MCF 10A (cell line): ENCODE measurements at regions not wholly inside any gene's neighbourhood (a gene's known extent, or its start where the extent isn't known, plus 50 kb on each side); places are given as distances from the start of the nearest gene placed in this dataset.

ENCODE experiments used
- BruUV-seq: library from RNA; stranded (reverse); fragments of 400-500 nt; replicated peaks from 2 replicates; lab custom pipeline; 2021; lab: Mats Ljungman, UMichigan
- CTCF ChIA-PET: fragments of 300-600 bp; sonication (Branson Sonifier 250); formaldehyde crosslinking; extraction: SDS; loops from one replicate; lab custom pipeline; 2021; ENCODE audit warnings: antibody characterized with exemption, inconsistent platforms; lab: Yijun Ruan, JAX
- POLR2A ChIA-PET: fragments of 300-600, 350-650 bp; sonication (Branson Sonifier 250); formaldehyde crosslinking; extraction: SDS; loops from one replicate; lab custom pipeline; 2020; ENCODE audit warnings: antibody characterized with exemption, inconsistent platforms; lab: Yijun Ruan, JAX
- DNase-seq: peaks from one replicate; pipeline ENCODE4 v3.0.0-alpha.2; 2018; ENCODE audit not compliant: unreplicated experiment
- H3K27ac Mint-ChIP-seq: one replicate; pipeline ENCODE4 v1.8.0; 2022; ENCODE audit warnings: mild to moderate bottlenecking, low read depth, mixed read lengths; ENCODE audit not compliant: unreplicated experiment
- H3K27me3 Mint-ChIP-seq: one replicate; pipeline ENCODE4 v1.8.0; 2022; ENCODE audit warnings: mixed read lengths; ENCODE audit not compliant: insufficient read depth, unreplicated experiment
- H3K36me3 Mint-ChIP-seq: one replicate; pipeline ENCODE4 v1.8.0; 2022; ENCODE audit warnings: mild to moderate bottlenecking, moderate library complexity, mixed read lengths; ENCODE audit not compliant: insufficient read depth, unreplicated experiment
- H3K4me1 Mint-ChIP-seq: one replicate; pipeline ENCODE4 v1.8.0; 2022; ENCODE audit warnings: mixed read lengths; ENCODE audit not compliant: insufficient read depth, unreplicated experiment
- H3K4me3 Mint-ChIP-seq: one replicate; pipeline ENCODE4 v1.8.0; 2022; ENCODE audit warnings: mild to moderate bottlenecking, moderate library complexity, mixed read lengths; ENCODE audit not compliant: unreplicated experiment
- H3K9me3 Mint-ChIP-seq: one replicate; pipeline ENCODE4 v1.8.0; 2022; ENCODE audit warnings: mixed read lengths; ENCODE audit not compliant: unreplicated experiment
- CTCF ChIP-seq: fragments of 200-600 bp; IDR thresholded peaks from one replicate; pipeline ENCODE4 v1.8.0; 2022; ENCODE audit warnings: antibody characterized with exemption, mild to moderate bottlenecking; ENCODE audit not compliant: unreplicated experiment
- intact Hi-C: fragments of 100-400 bp; cut with micrococcal nuclease; formaldehyde crosslinking; loops from 2 replicates; pipeline ENCODE4 v1.14.1; 2022

DNA sequence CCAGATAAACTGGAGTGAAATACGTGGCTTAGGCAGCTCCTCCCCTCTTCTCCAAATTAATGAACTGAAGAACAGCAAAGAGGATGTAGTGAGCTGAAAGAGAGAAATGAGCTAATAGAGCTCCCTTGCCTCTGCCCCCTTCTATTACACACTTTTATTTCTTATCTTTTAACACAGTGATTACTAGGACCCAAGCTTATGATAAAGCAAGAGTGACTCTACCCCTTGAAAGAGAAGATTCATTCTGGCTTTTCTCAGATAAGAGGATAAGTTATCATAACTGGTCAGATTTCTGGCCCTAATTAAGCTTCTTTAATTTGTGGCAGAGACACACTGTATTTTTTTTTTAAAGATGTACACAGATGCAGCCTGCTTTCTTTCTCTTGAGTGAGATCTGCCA is 102.2 kb downstream of the MSTN start:
- no peaks in the 10 kb centered on the region for H3K36me3 Mint-ChIP-seq
- POLR2A ChIA-PET = no interaction called here
- no peaks in the 10 kb centered on the region for H3K4me1 Mint-ChIP-seq
- intact Hi-C loops = no loop called here
- H3K27me3 Mint-ChIP-seq = no peaks in the 10 kb centered on the region
- no peaks in the 10 kb centered on the region for H3K9me3 Mint-ChIP-seq
- DNase-seq = no peak
- no TSS peak for BruUV-seq
- no peak overlapping the region for H3K4me3 Mint-ChIP-seq
- CTCF ChIA-PET = interaction anchor here (0.5 kb wide), 1 partner anchor 78 kb away, joined by 3 read pairs; no protein-coding TSS in a partner anchor
- TF ChIP-seq CTCF = no peak
- no peak overlapping the region for H3K27ac Mint-ChIP-seq

DNA sequence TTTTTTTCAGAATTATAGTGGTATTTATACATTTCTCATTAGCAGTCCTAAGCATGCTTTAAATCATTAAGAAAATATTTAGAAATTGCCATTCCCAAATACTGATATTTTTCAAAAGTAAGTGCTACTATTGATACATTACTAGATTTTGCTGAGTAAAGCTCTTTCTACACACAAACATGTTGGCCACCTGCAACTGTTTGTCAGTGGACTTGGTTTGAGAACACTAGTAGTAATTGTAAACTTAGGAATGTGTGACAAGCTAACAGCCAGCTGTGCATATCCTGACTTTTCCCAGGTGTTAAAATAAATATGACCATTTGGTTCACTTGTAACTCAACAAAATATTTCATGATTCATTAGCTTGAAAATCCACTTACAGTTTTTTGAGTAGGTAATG is 103.1 kb downstream of the MSTN start:
- BruUV-seq = no TSS peak
- no peaks in the 10 kb centered on the region for H3K36me3 Mint-ChIP-seq
- intact Hi-C loops = no loop called here
- H3K4me1 Mint-ChIP-seq = no peaks in the 10 kb centered on the region
- CTCF ChIA-PET = interaction anchor here (0.5 kb wide), 1 partner anchor 88 kb away, joined by 4 read pairs; no protein-coding TSS in a partner anchor
- no peak overlapping the region for H3K27ac Mint-ChIP-seq
- H3K27me3 Mint-ChIP-seq = no peaks in the 10 kb centered on the region
- no peak for TF ChIP-seq CTCF
- no peaks in the 10 kb centered on the region for H3K9me3 Mint-ChIP-seq
- POLR2A ChIA-PET = no interaction called here
- no peak for DNase-seq
- H3K4me3 Mint-ChIP-seq = no peak overlapping the region

GRCh38 chr2:189954989-189955388 is 107.5 kb downstream of the MSTN start:
- Mint-ChIP-seq H3K4me1 (no peaks in the 10 kb centered on the region), H3K27ac (no peak overlapping the region), H3K4me3 (no peak overlapping the region), H3K27me3 (no peaks in the 10 kb centered on the region), H3K9me3 (no peaks in the 10 kb centered on the region), H3K36me3 (no peaks in the 10 kb centered on the region)
- TF ChIP-seq CTCF = no peak
- ChIA-PET POLR2A (no interaction called here), CTCF (no interaction called here)
- intact Hi-C loops = no loop called here
- DNase-seq = no peak
- no TSS peak for BruUV-seq

DNA sequence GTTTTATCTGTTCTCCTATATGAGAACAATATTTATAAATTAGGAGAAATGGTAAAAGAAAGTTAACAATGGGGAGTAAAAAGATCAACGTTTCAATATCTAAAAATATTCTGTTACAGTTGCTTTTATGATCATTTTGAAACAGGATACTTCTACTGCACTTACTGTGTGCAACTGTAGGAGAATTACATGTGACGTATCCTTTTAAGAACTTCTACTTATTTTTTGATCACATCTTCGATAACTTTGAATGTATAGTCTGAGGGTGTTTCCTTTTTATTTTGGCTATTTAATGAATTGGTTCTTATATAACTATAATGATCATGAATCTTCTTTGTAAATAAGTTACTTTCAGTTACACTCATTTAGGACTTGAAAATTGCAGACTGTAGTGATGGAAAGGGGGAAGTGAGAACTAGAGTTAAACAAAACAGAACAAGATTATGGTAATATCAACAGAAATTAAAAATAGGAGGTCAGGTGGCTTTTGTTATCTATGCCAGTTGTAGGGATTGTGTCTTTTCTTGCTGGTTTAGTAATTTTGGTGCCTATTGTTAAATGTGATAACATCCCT is 109.9 kb downstream of the MSTN start:
- H3K27ac Mint-ChIP-seq = no peak overlapping the region
- BruUV-seq = no TSS peak
- DNase-seq = no peak
- intact Hi-C loops = no loop called here
- no peaks in the 10 kb centered on the region for H3K27me3 Mint-ChIP-seq
- no peaks in the 10 kb centered on the region for H3K4me1 Mint-ChIP-seq
- ChIA-PET POLR2A (interaction anchor here (0.6 kb wide), 1 partner anchor 54 kb away, joined by 3 read pairs; no protein-coding TSS in a partner anchor), CTCF (no interaction called here)
- no peaks in the 10 kb centered on the region for H3K9me3 Mint-ChIP-seq
- no peak for TF ChIP-seq CTCF
- no peaks in the 10 kb centered on the region for H3K36me3 Mint-ChIP-seq
- H3K4me3 Mint-ChIP-seq = no peak overlapping the region
